22Rv1 (cell line): ENCODE measurements at regions not wholly inside any gene's neighbourhood (a gene's known extent, or its start where the extent isn't known, plus 50 kb on each side); places are given as distances from the start of the nearest gene placed in this dataset.

ENCODE experiments used
- ZFX ChIP-seq: fragments of 450-650 bp; IDR thresholded peaks from 2 replicates; pipeline ENCODE4 v1.6.1; 2017; ENCODE audit warnings: antibody characterized with exemption, borderline replicate concordance
- TF ChIP-seq, protein P1 (sequence below): fragments of 450-650 bp; IDR thresholded peaks from 2 replicates; pipeline ENCODE4 v1.5.1; 2017; ENCODE audit warnings: mild to moderate bottlenecking

GRCh38 chr6:98142839-98143238 lies 691.5 kb upstream of the POU3F2 start:
- TF ChIP-seq, protein P1, sequence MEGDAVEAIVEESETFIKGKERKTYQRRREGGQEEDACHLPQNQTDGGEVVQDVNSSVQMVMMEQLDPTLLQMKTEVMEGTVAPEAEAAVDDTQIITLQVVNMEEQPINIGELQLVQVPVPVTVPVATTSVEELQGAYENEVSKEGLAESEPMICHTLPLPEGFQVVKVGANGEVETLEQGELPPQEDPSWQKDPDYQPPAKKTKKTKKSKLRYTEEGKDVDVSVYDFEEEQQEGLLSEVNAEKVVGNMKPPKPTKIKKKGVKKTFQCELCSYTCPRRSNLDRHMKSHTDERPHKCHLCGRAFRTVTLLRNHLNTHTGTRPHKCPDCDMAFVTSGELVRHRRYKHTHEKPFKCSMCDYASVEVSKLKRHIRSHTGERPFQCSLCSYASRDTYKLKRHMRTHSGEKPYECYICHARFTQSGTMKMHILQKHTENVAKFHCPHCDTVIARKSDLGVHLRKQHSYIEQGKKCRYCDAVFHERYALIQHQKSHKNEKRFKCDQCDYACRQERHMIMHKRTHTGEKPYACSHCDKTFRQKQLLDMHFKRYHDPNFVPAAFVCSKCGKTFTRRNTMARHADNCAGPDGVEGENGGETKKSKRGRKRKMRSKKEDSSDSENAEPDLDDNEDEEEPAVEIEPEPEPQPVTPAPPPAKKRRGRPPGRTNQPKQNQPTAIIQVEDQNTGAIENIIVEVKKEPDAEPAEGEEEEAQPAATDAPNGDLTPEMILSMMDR: no peak
- no peak for TF ChIP-seq ZFX
